MM.1S (cell line): ENCODE measurements at regions not wholly inside any gene's neighbourhood (a gene's known extent, or its start where the extent isn't known, plus 50 kb on each side); places are given as distances from the start of the nearest gene placed in this dataset.

Experiments
- DNase-seq: peaks from one replicate; pipeline ENCODE4 v3.0.0-alpha.2; 2015
- H2AFZ ChIP-seq: fragments of 300-600 bp; sonication (generic); 2 replicates; pipeline ENCODE4 v1.6.0; 2016; ENCODE audit warnings: antibody characterized with exemption, low read length
- H3F3A ChIP-seq: fragments of 300-600 bp; sonication (generic); 2 replicates; pipeline ENCODE4 v1.6.1; 2016; ENCODE audit warnings: mild to moderate bottlenecking, antibody characterized with exemption, low read length, moderate library complexity, mixed read lengths; ENCODE audit not compliant: insufficient read depth
- H3K27ac ChIP-seq: fragments of 300-600 bp; sonication (generic); 2 replicates; pipeline ENCODE4 v1.5.1; 2016; ENCODE audit warnings: mild to moderate bottlenecking, low read length
- H3K27me3 ChIP-seq: fragments of 300-600 bp; sonication (generic); replicated peaks from 2 replicates; pipeline ENCODE4 v1.6.0; 2016; ENCODE audit warnings: low read length; ENCODE audit not compliant: insufficient read depth
- H3K36me3 ChIP-seq: fragments of 300-600 bp; sonication (generic); replicated peaks from 2 replicates; pipeline ENCODE4 v1.6.1; 2016; ENCODE audit warnings: mild to moderate bottlenecking, low read length, mixed read lengths; ENCODE audit not compliant: insufficient read depth
- H3K4me1 ChIP-seq: fragments of 300-600 bp; sonication (generic); 2 replicates; pipeline ENCODE4 v1.6.1; 2016; ENCODE audit warnings: low read length, mixed read lengths
- H3K4me2 ChIP-seq: fragments of 300-600 bp; sonication (generic); 2 replicates; pipeline ENCODE4 v1.6.0; 2016; ENCODE audit warnings: low read depth, low read length
- H3K4me3 ChIP-seq: fragments of 300-600 bp; sonication (generic); 2 replicates; pipeline ENCODE4 v1.5.1; 2016; ENCODE audit warnings: low read length, mixed read lengths
- H3K79me2 ChIP-seq: fragments of 300-600 bp; sonication (generic); 2 replicates; pipeline ENCODE4 v1.6.1; 2016; ENCODE audit warnings: mixed run types, low read length, mixed read lengths
- H3K9ac ChIP-seq: fragments of 300-600 bp; sonication (generic); 2 replicates; pipeline ENCODE4 v1.6.1; 2016; ENCODE audit warnings: low read length, mixed read lengths
- H3K9me2 ChIP-seq: fragments of 300-600 bp; sonication (generic); replicated peaks from 2 replicates; pipeline ENCODE4 v1.6.1; 2016; ENCODE audit warnings: mild to moderate bottlenecking, low read length, mixed read lengths; ENCODE audit not compliant: insufficient read depth
- H3K9me3 ChIP-seq: fragments of 300-600 bp; sonication (generic); replicated peaks from 2 replicates; pipeline ENCODE4 v1.6.1; 2016; ENCODE audit warnings: mild to moderate bottlenecking, low read length, mixed read lengths; ENCODE audit not compliant: insufficient read depth
- H4K20me1 ChIP-seq: fragments of 300-600 bp; sonication (generic); 2 replicates; pipeline ENCODE4 v1.6.1; 2016; ENCODE audit warnings: mild to moderate bottlenecking, low read length, moderate library complexity, mixed read lengths; ENCODE audit not compliant: insufficient read depth
- CTCF ChIP-seq: fragments of 300-600 bp; sonication (generic); IDR thresholded peaks from 2 replicates; pipeline ENCODE4 v1.5.1; 2016; ENCODE audit warnings: antibody characterized with exemption, low read length, mixed read lengths
- EZH2 ChIP-seq: fragments of 300-600 bp; sonication (generic); optimal IDR thresholded peaks from 2 replicates; pipeline ENCODE3; 2017; ENCODE audit warnings: low read depth, mild to moderate bottlenecking, antibody characterized with exemption, low read length, mixed read lengths
- EZH2phosphoT487 ChIP-seq: fragments of 300-600 bp; sonication (generic); IDR thresholded peaks from 2 replicates; pipeline ENCODE4 v1.6.1; 2018; ENCODE audit warnings: antibody characterized with exemption, low read length

- Histone ChIP-seq H3F3A (no peaks in the 10 kb centered on the region), H3K9ac (no peak overlapping the region), H3K27me3 (no peaks in the 10 kb centered on the region), H3K4me1 (no peaks in the 10 kb centered on the region), H2AFZ (no peak overlapping the region), H3K4me3 (no peak overlapping the region), H3K36me3 (no peaks in the 10 kb centered on the region), H3K4me2 (no peak overlapping the region), H3K79me2 (no peaks in the 10 kb centered on the region), H3K9me3 (no peaks in the 10 kb centered on the region), H3K27ac (no peak overlapping the region), H3K9me2 (no peaks in the 10 kb centered on the region), H4K20me1 (no peaks in the 10 kb centered on the region)
- TF ChIP-seq CTCF (no peak), EZH2 (no peak), EZH2phosphoT487 (no peak)
- no peak for DNase-seq
Observed at GRCh38 chr9:108511307-108511706, 344.5 kb downstream of the ACTL7B start.

- Histone ChIP-seq H3K9me3 (no peaks in the 10 kb centered on the region), H3K79me2 (no peaks in the 10 kb centered on the region), H4K20me1 (no peaks in the 10 kb centered on the region), H3K4me3 (no peak overlapping the region), H3F3A (no peaks in the 10 kb centered on the region), H2AFZ (no peak overlapping the region), H3K27me3 (no peaks in the 10 kb centered on the region), H3K4me2 (no peak overlapping the region), H3K27ac (no peak overlapping the region), H3K9me2 (no peaks in the 10 kb centered on the region), H3K9ac (no peak overlapping the region), H3K36me3 (no peaks in the 10 kb centered on the region), H3K4me1 (no peaks in the 10 kb centered on the region)
- TF ChIP-seq EZH2 (no peak), EZH2phosphoT487 (no peak), CTCF (no peak)
- DNase-seq: no peak
Observed at GRCh38 chr9:108496846-108497245, 358.9 kb downstream of the ACTL7B start.

- Histone ChIP-seq H3K9me3 (no peaks in the 10 kb centered on the region), H3K4me2 (no peak overlapping the region), H3K4me1 (peaks cover 19% of the 10 kb centered on the region), H3F3A (peaks cover 3% of the 10 kb centered on the region; the same call in 1 of the 2 replicates), H3K27ac (no peak overlapping the region), H4K20me1 (no peaks in the 10 kb centered on the region), H3K9me2 (no peaks in the 10 kb centered on the region), H3K36me3 (no peaks in the 10 kb centered on the region), H3K4me3 (no peak overlapping the region), H3K27me3 (no peaks in the 10 kb centered on the region), H3K79me2 (no peaks in the 10 kb centered on the region), H3K9ac (no peak overlapping the region), H2AFZ (no peak overlapping the region)
- no peak for DNase-seq
- no peak for TF ChIP-seq CTCF
- no peak for TF ChIP-seq EZH2
- TF ChIP-seq EZH2phosphoT487: no peak
Observed at GRCh38 chr9:108489567-108489966, 366.2 kb downstream of the ACTL7B start.
